Smooth muscle cell (in vitro differentiated cells): ENCODE measurements at regions not wholly inside any gene's neighbourhood (a gene's known extent, or its start where the extent isn't known, plus 50 kb on each side); places are given as distances from the start of the nearest gene placed in this dataset.

Source experiments
- DNase-seq: peaks from one replicate; lab custom pipeline; 2025; ENCODE audit not compliant: unreplicated experiment; lab: John Stamatoyannopoulos, UW
- H2AFZ ChIP-seq: fragments of 200-600 bp; sonication (generic); 2 replicates; pipeline ENCODE4 v1.6.0; 2016; ENCODE audit warnings: antibody characterized with exemption, low read depth, mild to moderate bottlenecking
- H3F3A ChIP-seq: fragments of 200-600 bp; sonication (generic); 2 replicates; pipeline ENCODE4 v1.6.0; 2017; ENCODE audit warnings: antibody characterized with exemption, low read depth
- H3K27ac ChIP-seq: fragments of 200-600 bp; sonication (generic); 2 replicates; pipeline ENCODE4 v1.5.1; 2016; ENCODE audit warnings: low read depth, mild to moderate bottlenecking
- H3K27me3 ChIP-seq: fragments of 200-600 bp; sonication (generic); 2 replicates; pipeline ENCODE4 v1.6.1; 2016; ENCODE audit warnings: low read depth, mild to moderate bottlenecking
- H3K36me3 ChIP-seq: fragments of 200-600 bp; sonication (generic); 2 replicates; pipeline ENCODE4 v1.5.1; 2016; ENCODE audit warnings: low read depth
- H3K4me1 ChIP-seq: fragments of 200-600 bp; sonication (generic); 2 replicates; pipeline ENCODE4 v1.5.1; 2016; ENCODE audit warnings: low read depth
- H3K4me2 ChIP-seq: fragments of 200-600 bp; sonication (generic); 2 replicates; pipeline ENCODE4 v1.6.0; 2016; ENCODE audit warnings: mild to moderate bottlenecking
- H3K4me3 ChIP-seq: fragments of 200-600 bp; sonication (generic); 2 replicates; pipeline ENCODE4 v1.5.1; 2016; ENCODE audit warnings: mild to moderate bottlenecking
- H3K79me2 ChIP-seq: fragments of 200-600 bp; sonication (generic); 2 replicates; pipeline ENCODE4 v1.6.0; 2016; ENCODE audit warnings: low read depth, mild to moderate bottlenecking
- H3K9ac ChIP-seq: fragments of 200-600 bp; sonication (generic); 2 replicates; pipeline ENCODE4 v1.6.0; 2016; ENCODE audit warnings: low read depth
- H3K9me3 ChIP-seq: fragments of 200-600 bp; sonication (generic); replicated peaks from 2 replicates; pipeline ENCODE4 v1.5.1; 2016; ENCODE audit warnings: low read depth
- H4K20me1 ChIP-seq: fragments of 200-600 bp; sonication (generic); 2 replicates; pipeline ENCODE4 v1.6.0; 2016; ENCODE audit warnings: low read depth
- CTCF ChIP-seq: fragments of 200-600 bp; sonication (generic); IDR thresholded peaks from 2 replicates; pipeline ENCODE4 v1.5.1; 2017; ENCODE audit warnings: borderline replicate concordance, mild to moderate bottlenecking, antibody characterized with exemption; ENCODE audit not compliant: insufficient read depth, poor library complexity, severe bottlenecking
- WGBS: methylation state at CpG from one replicate; pipeline ENCODE4 v1.1.7; 2016; ENCODE audit warnings: low lambda C conversion rate; 5-methylcytosine and 5-hydroxymethylcytosine counted together

GRCh38 chr18:77970814-77971213 is 721.2 kb downstream of the GALR1 start:
- H3F3A ChIP-seq = no peaks in the 10 kb centered on the region
- no peaks in the 10 kb centered on the region for H4K20me1 ChIP-seq
- H3K27ac ChIP-seq = no peak overlapping the region
- no peak overlapping the region for H3K4me3 ChIP-seq
- no peak overlapping the region for H3K9ac ChIP-seq
- no peaks in the 10 kb centered on the region for H3K79me2 ChIP-seq
- H2AFZ ChIP-seq = no peak overlapping the region
- H3K4me2 ChIP-seq = no peak overlapping the region
- WGBS = 76% methylated on average over 8 of the region's 8 CpGs
- H3K36me3 ChIP-seq = no peaks in the 10 kb centered on the region
- peaks cover 8% of the 10 kb centered on the region for H3K4me1 ChIP-seq
- TF ChIP-seq CTCF = no peak
- no peaks in the 10 kb centered on the region for H3K27me3 ChIP-seq
- no peaks in the 10 kb centered on the region for H3K9me3 ChIP-seq
- DNase-seq = no peak

- TF ChIP-seq CTCF = no peak
- H2AFZ ChIP-seq = no peak overlapping the region
- no peak overlapping the region for H3K9ac ChIP-seq
- no peaks in the 10 kb centered on the region for H3F3A ChIP-seq
- H3K27me3 ChIP-seq = no peaks in the 10 kb centered on the region
- H4K20me1 ChIP-seq = no peaks in the 10 kb centered on the region
- no peaks in the 10 kb centered on the region for H3K36me3 ChIP-seq
- H3K9me3 ChIP-seq = no peaks in the 10 kb centered on the region
- no peak overlapping the region for H3K27ac ChIP-seq
- 91% methylated on average over 8 of the region's 8 CpGs for WGBS
- no peak overlapping the region for H3K4me3 ChIP-seq
- DNase-seq = no peak
- H3K4me1 ChIP-seq = peaks cover 8% of the 10 kb centered on the region
- no peak overlapping the region for H3K4me2 ChIP-seq
- no peaks in the 10 kb centered on the region for H3K79me2 ChIP-seq
Observed at GRCh38 chr18:77973745-77974144, 724.1 kb downstream of the GALR1 start.

DNA sequence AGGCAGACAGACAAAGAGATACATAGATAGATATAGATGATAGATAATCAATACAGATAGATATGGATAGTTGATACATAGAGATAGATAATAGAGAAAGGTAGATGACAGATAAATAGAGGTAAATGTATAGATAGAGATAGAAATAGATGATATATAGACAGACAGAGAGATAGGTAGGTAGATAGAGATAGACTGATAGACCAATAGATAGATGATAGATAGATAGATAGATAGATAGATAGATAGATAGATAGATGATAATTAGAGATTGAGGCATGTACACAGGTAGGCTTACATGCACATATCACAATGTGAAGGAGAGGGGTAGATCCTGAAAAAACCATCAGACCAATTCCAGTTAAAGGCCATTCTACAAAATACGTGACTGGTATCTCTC is 724.7 kb downstream of the GALR1 start:
- H3F3A ChIP-seq = no peaks in the 10 kb centered on the region
- no peak overlapping the region for H3K9ac ChIP-seq
- no peak for TF ChIP-seq CTCF
- no peak overlapping the region for H2AFZ ChIP-seq
- H3K4me1 ChIP-seq = peaks cover 8% of the 10 kb centered on the region
- H3K79me2 ChIP-seq = no peaks in the 10 kb centered on the region
- no peak for DNase-seq
- no peaks in the 10 kb centered on the region for H3K9me3 ChIP-seq
- no peak overlapping the region for H3K4me2 ChIP-seq
- no peaks in the 10 kb centered on the region for H3K27me3 ChIP-seq
- H3K4me3 ChIP-seq = no peak overlapping the region
- WGBS = 85% methylated on average over 1 of the region's 1 CpG
- no peaks in the 10 kb centered on the region for H3K36me3 ChIP-seq
- no peak overlapping the region for H3K27ac ChIP-seq
- H4K20me1 ChIP-seq = no peaks in the 10 kb centered on the region

GRCh38 chr18:77977331-77977730 is 727.7 kb downstream of the GALR1 start:
- Histone ChIP-seq H2AFZ (no peak overlapping the region), H3K9ac (no peak overlapping the region), H3F3A (no peaks in the 10 kb centered on the region), H3K36me3 (no peaks in the 10 kb centered on the region), H3K4me1 (no peaks in the 10 kb centered on the region), H3K27ac (no peak overlapping the region), H3K4me3 (no peak overlapping the region), H3K27me3 (no peaks in the 10 kb centered on the region), H3K79me2 (no peaks in the 10 kb centered on the region), H3K4me2 (no peak overlapping the region), H3K9me3 (no peaks in the 10 kb centered on the region), H4K20me1 (no peaks in the 10 kb centered on the region)
- 82% methylated on average over 11 of the region's 11 CpGs for WGBS
- no peak for TF ChIP-seq CTCF
- no peak for DNase-seq
